Spinal cord (tissue), 9 donors: ENCODE measurements at regions not wholly inside any gene's neighbourhood (a gene's known extent, or its start where the extent isn't known, plus 50 kb on each side); places are given as distances from the start of the nearest gene placed in this dataset.

Source experiments
- DNase-seq, 6 donors: peaks; one replicate each; pipeline versions ENCODE4 v3.0.0 to v3.0.0-alpha.2; 2013 to 2015; ENCODE audit warnings: low spot score in 6 of 6, low read depth in 4 of 6
- H3K27ac ChIP-seq: one replicate; pipeline ENCODE4 v1.5.1; 2013; ENCODE audit warnings: low read depth, low read length, control low read depth
- H3K27me3 ChIP-seq: one replicate; pipeline ENCODE4 v1.6.1; 2013; ENCODE audit warnings: low read length; ENCODE audit not compliant: control insufficient read depth, insufficient read depth
- H3K36me3 ChIP-seq: one replicate; pipeline ENCODE4 v1.6.1; 2013; ENCODE audit warnings: low read length; ENCODE audit not compliant: control insufficient read depth, insufficient read depth
- H3K4me1 ChIP-seq: one replicate; pipeline ENCODE4 v1.6.1; 2013; ENCODE audit warnings: low read length; ENCODE audit not compliant: control insufficient read depth, insufficient read depth
- H3K4me3 ChIP-seq: one replicate; pipeline ENCODE4 v1.5.1; 2013; ENCODE audit warnings: low read depth, low read length, control low read depth
- H3K9me3 ChIP-seq: one replicate; pipeline ENCODE4 v1.6.1; 2013; ENCODE audit warnings: low read length; ENCODE audit not compliant: control insufficient read depth, insufficient read depth
- WGBS: methylation state at CpG from one replicate; pipeline ENCODE4 v1.1.5; 2013; ENCODE audit warnings: missing lambda C conversion rate; ENCODE audit not compliant: insufficient coverage; 5-methylcytosine and 5-hydroxymethylcytosine counted together
- donor health status: healthy.

DNA sequence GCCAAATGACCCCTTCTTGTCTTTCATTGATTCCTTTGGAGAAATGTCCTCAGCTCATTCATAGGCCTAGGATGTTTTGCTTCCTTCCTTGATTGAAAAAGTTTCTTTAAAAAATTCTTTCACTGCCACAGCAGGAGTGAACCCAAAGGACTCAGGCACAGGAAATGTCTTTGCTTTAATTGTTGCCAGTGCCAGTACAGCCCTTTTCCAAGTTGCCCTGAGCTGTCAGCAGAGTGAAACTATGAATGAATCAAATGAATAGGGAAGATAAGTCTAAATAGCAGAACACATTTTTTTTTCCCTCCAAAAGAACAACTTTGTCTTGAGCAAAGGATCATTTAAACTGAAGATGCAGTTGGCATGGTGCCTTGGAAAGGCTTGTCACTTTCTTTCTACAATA is 63.8 kb upstream of the SLC4A4 start:
- peak in 2 of 6 donors; percentile 47 to 67 for DNase-seq
- Histone ChIP-seq H3K27ac (no peak overlapping the region), H3K27me3 (no peaks in the 10 kb centered on the region)

DNA sequence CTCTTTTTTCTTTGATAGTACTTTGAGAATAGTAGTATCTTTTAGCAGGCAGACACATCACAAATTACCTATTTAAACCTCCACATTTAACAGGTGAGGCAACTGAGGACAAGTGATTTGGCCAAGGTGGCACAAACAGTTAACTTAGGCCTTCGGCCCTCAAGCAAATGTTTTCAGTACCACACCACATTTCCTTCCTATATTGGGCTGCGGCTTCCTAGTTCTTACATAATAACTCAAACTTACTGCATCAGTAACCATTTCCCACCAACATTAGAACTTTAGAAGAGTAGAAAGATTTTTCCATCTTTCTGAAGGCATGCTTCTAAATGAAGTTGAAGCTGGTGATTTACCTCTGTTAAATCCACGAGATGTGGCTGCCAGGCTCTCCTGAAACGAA is 63.2 kb upstream of the SLC4A4 start:
- Histone ChIP-seq H3K27ac (no peak overlapping the region), H3K4me3 (no peak overlapping the region), H3K4me1 (no peaks in the 10 kb centered on the region), H3K27me3 (no peaks in the 10 kb centered on the region), H3K9me3 (no peaks in the 10 kb centered on the region), H3K36me3 (no peaks in the 10 kb centered on the region)
- no peak for DNase-seq
- whole genome bisulfite sequencing, result 14% methylated on average over 1 of the region's 4 CpGs

More for the DNA sequence above, 63.8 kb upstream of the SLC4A4 start:
- no peak overlapping the region for H3K4me3 ChIP-seq
- H3K9me3 ChIP-seq, result no peaks in the 10 kb centered on the region
- H3K4me1 ChIP-seq, result no peaks in the 10 kb centered on the region
- no peaks in the 10 kb centered on the region for H3K36me3 ChIP-seq

DNA sequence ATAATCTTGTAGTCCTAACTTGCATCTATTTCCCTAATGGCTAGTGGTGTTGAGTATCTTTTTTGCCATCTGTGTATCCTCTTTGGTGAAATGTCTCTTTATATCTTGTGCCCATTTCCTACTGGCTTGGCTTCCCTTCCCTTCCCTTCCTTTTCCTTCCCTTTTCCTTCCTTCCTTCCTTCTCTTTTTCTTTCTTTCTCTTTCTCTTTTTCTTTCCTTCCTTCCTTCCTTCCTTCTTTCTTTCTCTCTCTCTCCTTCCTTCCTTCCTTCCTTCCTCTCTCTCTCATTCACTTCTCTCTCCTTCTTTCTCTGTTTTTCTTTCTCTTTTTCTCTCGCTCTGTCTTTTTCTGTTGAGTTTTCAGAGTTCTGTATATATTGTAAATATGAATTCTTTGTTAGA is 61.5 kb upstream of the SLC4A4 start:
- no peaks in the 10 kb centered on the region for H3K4me1 ChIP-seq
- no peaks in the 10 kb centered on the region for H3K27me3 ChIP-seq
- no peaks in the 10 kb centered on the region for H3K36me3 ChIP-seq
- no peak for DNase-seq
- no peaks in the 10 kb centered on the region for H3K9me3 ChIP-seq
- WGBS, result no CpG with 5 or more reads among the region's 1 CpG
- H3K4me3 ChIP-seq, result no peak overlapping the region
- H3K27ac ChIP-seq, result no peak overlapping the region

- no peaks in the 10 kb centered on the region for H3K36me3 ChIP-seq
- DNase-seq, result no peak
- H3K4me3 ChIP-seq, result no peak overlapping the region
- no CpG with 5 or more reads among the region's 2 CpGs for WGBS
- H3K27me3 ChIP-seq, result no peaks in the 10 kb centered on the region
- no peaks in the 10 kb centered on the region for H3K9me3 ChIP-seq
- H3K27ac ChIP-seq, result peak overlapping the region; percentile 4
- no peaks in the 10 kb centered on the region for H3K4me1 ChIP-seq
These were observed 55.1 kb upstream of the SLC4A4 start for GRCh38 chr4:71283642-71284257.

DNA sequence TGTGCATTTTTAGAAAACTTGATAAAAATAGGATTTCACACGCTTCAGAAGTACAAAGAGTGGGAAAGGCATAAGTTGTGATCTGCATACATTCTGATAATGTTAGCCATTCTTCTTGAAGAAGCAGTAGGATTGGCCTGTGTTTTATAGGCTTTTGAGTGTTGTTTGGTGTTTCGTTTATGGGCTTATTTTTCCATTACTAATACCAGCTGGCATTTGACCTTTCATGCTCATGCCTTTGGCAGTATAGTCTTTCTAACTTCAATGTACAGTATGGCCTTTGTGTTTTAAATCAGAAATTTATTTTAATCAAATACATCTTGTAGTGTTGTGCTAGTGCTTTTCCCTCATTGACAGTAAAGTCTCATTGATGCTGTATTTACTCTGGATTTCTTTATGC is 51.5 kb upstream of the SLC4A4 start:
- no peaks in the 10 kb centered on the region for H3K4me1 ChIP-seq
- no peaks in the 10 kb centered on the region for H3K36me3 ChIP-seq
- WGBS, result no CpG with 5 or more reads among the region's 2 CpGs
- H3K4me3 ChIP-seq, result no peak overlapping the region
- no peaks in the 10 kb centered on the region for H3K27me3 ChIP-seq
- DNase-seq, result no peak
- H3K9me3 ChIP-seq, result no peaks in the 10 kb centered on the region
- H3K27ac ChIP-seq, result peak overlapping the region; percentile 70

- DNase-seq, result no peak
- H3K36me3 ChIP-seq, result no peaks in the 10 kb centered on the region
These were observed 49.9 kb upstream of the SLC4A4 start for GRCh38 chr4:71288875-71289274.

More at GRCh38 chr4:71288875-71289274, 49.9 kb upstream of the SLC4A4 start:
- Histone ChIP-seq H3K27me3 (no peaks in the 10 kb centered on the region), H3K4me1 (no peaks in the 10 kb centered on the region), H3K9me3 (no peaks in the 10 kb centered on the region), H3K4me3 (no peak overlapping the region), H3K27ac (no peak overlapping the region)
